ENCODE measurements at regions not wholly inside any gene's neighbourhood (a gene's known extent, or its start where the extent isn't known, plus 50 kb on each side); places are given as distances from the start of the nearest gene placed in this dataset.

- no TSS peak for BruUV-seq (replicated peaks)
- intact Hi-C loops (cut with micrococcal nuclease; ENCODE audit: unreplicated experiment), result no loop called here
- H3K4me1 Mint-ChIP-seq (ENCODE audit: low read depth, unreplicated experiment), result no peaks in the 10 kb centered on the region
- CTCF ChIA-PET, result no interaction called here
- H3K9me3 Mint-ChIP-seq (ENCODE audit: low read depth, unreplicated experiment), result no peaks in the 10 kb centered on the region
- H3K4me3 Mint-ChIP-seq (ENCODE audit: low read depth, unreplicated experiment), result no peak overlapping the region
- no peak for TF ChIP-seq CTCF (IDR thresholded peaks at IDR 0.05; ENCODE audit: unreplicated experiment)
- no peaks in the 10 kb centered on the region for H3K36me3 Mint-ChIP-seq (ENCODE audit: insufficient read depth, unreplicated experiment)
- H3K27me3 Mint-ChIP-seq (ENCODE audit: unreplicated experiment), result peaks cover 8% of the 10 kb centered on the region
- H3K27ac Mint-ChIP-seq (ENCODE audit: unreplicated experiment), result no peak overlapping the region
- no peak for DNase-seq
Observed at GRCh38 chr9:91486699-91487497, 63.3 kb upstream of the NFIL3 start.

- no peak for DNase-seq
- Mint-ChIP-seq H3K4me3 (ENCODE audit: low read depth, unreplicated experiment) (no peak overlapping the region), H3K9me3 (ENCODE audit: low read depth, unreplicated experiment) (no peaks in the 10 kb centered on the region), H3K27ac (ENCODE audit: unreplicated experiment) (no peak overlapping the region), H3K36me3 (ENCODE audit: insufficient read depth, unreplicated experiment) (no peaks in the 10 kb centered on the region), H3K4me1 (ENCODE audit: low read depth, unreplicated experiment) (no peaks in the 10 kb centered on the region), H3K27me3 (ENCODE audit: unreplicated experiment) (peaks cover 8% of the 10 kb centered on the region)
- CTCF ChIA-PET, result no interaction called here
- no peak for TF ChIP-seq CTCF (IDR thresholded peaks at IDR 0.05; ENCODE audit: unreplicated experiment)
- intact Hi-C loops (cut with micrococcal nuclease; ENCODE audit: unreplicated experiment), result no loop called here
- BruUV-seq (replicated peaks), result no TSS peak
Observed at GRCh38 chr9:91485006-91485405, 61.4 kb upstream of the NFIL3 start.

GRCh38 chr9:91483835-91484234 is 60.2 kb upstream of the NFIL3 start:
- H3K27me3 Mint-ChIP-seq (ENCODE audit: unreplicated experiment), result no peaks in the 10 kb centered on the region
- no peak for DNase-seq
- no peak overlapping the region for H3K4me3 Mint-ChIP-seq (ENCODE audit: low read depth, unreplicated experiment)
- no peak for TF ChIP-seq CTCF (IDR thresholded peaks at IDR 0.05; ENCODE audit: unreplicated experiment)
- BruUV-seq (replicated peaks), result no TSS peak
- no peak overlapping the region for H3K27ac Mint-ChIP-seq (ENCODE audit: unreplicated experiment)
- H3K9me3 Mint-ChIP-seq (ENCODE audit: low read depth, unreplicated experiment), result no peaks in the 10 kb centered on the region
- no peaks in the 10 kb centered on the region for H3K4me1 Mint-ChIP-seq (ENCODE audit: low read depth, unreplicated experiment)
- H3K36me3 Mint-ChIP-seq (ENCODE audit: insufficient read depth, unreplicated experiment), result no peaks in the 10 kb centered on the region
- intact Hi-C loops (cut with micrococcal nuclease; ENCODE audit: unreplicated experiment), result no loop called here
- CTCF ChIA-PET, result no interaction called here

- H3K4me1 Mint-ChIP-seq (ENCODE audit: low read depth, unreplicated experiment), result no peaks in the 10 kb centered on the region
- H3K9me3 Mint-ChIP-seq (ENCODE audit: low read depth, unreplicated experiment), result no peaks in the 10 kb centered on the region
- intact Hi-C loops (cut with micrococcal nuclease; ENCODE audit: unreplicated experiment), result no loop called here
- CTCF ChIA-PET, result no interaction called here
- H3K27me3 Mint-ChIP-seq (ENCODE audit: unreplicated experiment), result no peaks in the 10 kb centered on the region
- no peaks in the 10 kb centered on the region for H3K36me3 Mint-ChIP-seq (ENCODE audit: insufficient read depth, unreplicated experiment)
- H3K27ac Mint-ChIP-seq (ENCODE audit: unreplicated experiment), result no peak overlapping the region
- no peak for TF ChIP-seq CTCF (IDR thresholded peaks at IDR 0.05; ENCODE audit: unreplicated experiment)
- no peak overlapping the region for H3K4me3 Mint-ChIP-seq (ENCODE audit: low read depth, unreplicated experiment)
- DNase-seq, result no peak
- no TSS peak for BruUV-seq (replicated peaks)
Observed at GRCh38 chr9:91483189-91483691, 59.6 kb upstream of the NFIL3 start.
